Stimulated activated CD4-positive, alpha-beta T cell treated with anti-CD3 and anti-CD28 coated beads, Interleukin-4, amount 100 ng/mL, for 48 hours (primary cell): ENCODE measurements at regions not wholly inside any gene's neighbourhood (a gene's known extent, or its start where the extent isn't known, plus 50 kb on each side); places are given as distances from the start of the nearest gene placed in this dataset.

Experiments
- DNase-seq, 2 donors: peaks; one replicate each; pipeline ENCODE4 v3.0.0-alpha.2; 2020; ENCODE audit warnings: low read depth in 2 of 2

- DNase-seq: no peak
These were observed 1075.0 kb downstream of the BRD1 start for GRCh38 chr22:48752451-48753380.

- no peak for DNase-seq
These were observed 1075.9 kb downstream of the BRD1 start for GRCh38 chr22:48751539-48752437.

DNA sequence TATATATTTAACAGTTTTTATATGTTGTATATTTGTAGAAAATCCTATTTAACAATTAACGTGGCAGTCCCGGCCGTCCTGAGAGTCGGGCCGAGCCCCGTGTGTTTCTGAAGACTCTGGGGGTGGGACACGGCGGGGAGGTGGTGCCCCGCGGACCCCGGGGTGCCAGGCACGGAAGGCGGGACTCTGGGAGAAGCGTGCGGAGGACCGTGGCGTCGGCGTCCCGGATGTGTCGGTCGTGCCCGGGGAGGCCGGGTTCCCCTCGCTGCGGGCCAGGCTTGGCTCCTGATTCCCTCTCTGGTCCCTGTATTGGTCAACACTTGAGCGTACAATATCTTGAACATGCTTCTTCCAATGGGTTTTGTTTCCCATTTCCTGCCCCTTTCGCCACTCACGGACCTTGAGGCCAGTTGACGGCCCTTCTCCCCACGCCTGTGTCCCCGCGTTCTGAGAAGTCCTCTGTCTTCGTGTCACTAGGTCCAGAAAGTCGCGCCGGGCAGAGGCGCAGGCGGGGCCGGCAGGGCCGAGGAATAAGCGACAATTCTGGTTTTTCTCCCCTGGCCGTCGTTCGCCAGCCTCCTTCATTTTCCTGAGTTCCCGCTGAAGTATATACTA, 1076.7 kb downstream of the BRD1 start:
- DNase-seq: no peak

GRCh38 chr22:48750282-48750681, 1077.4 kb downstream of the BRD1 start:
- DNase-seq: no peak

DNA sequence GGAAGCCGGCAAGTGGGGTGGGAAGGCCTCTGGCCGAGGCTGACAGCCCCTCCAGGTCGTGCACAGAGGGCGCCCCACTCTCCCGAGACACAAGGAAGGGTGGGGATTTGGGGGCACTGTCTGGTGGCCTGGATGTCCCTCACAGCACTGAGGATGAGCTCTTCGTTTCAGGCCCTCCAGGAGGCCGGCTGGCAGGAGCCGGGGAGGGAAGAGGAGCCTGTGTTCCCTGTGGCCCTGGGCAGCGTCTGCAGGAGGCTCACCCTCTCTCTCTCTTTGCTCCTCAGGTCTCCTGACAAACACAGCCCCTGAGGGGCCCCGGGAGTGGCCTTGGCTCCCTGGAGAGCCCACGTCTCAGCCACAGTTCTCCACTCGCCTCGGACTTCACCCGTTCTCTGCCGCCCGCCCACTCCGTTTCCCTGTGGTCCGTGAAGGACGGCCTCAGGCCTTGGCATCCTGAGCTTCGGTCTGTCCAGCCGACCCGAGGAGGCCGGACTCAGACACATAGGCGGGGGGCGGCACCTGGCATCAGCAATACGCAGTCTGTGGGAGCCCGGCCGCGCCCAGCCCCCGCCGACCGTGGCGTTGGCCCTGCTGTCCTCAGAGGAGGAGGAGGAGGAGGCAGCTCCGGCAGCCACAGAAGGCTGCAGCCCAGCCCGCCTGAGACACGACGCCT, 1078.0 kb downstream of the BRD1 start:
- no peak for DNase-seq

GRCh38 chr22:48748860-48749554, 1078.7 kb downstream of the BRD1 start:
- no peak for DNase-seq

- no peak for DNase-seq
These were observed 1079.4 kb downstream of the BRD1 start for GRCh38 chr22:48748113-48748859.

GRCh38 chr22:48746789-48747425, 1080.8 kb downstream of the BRD1 start:
- no peak for DNase-seq

GRCh38 chr22:48745842-48746788, 1081.6 kb downstream of the BRD1 start:
- DNase-seq: no peak

GRCh38 chr22:48744967-48745841, 1082.5 kb downstream of the BRD1 start:
- no peak for DNase-seq

DNA sequence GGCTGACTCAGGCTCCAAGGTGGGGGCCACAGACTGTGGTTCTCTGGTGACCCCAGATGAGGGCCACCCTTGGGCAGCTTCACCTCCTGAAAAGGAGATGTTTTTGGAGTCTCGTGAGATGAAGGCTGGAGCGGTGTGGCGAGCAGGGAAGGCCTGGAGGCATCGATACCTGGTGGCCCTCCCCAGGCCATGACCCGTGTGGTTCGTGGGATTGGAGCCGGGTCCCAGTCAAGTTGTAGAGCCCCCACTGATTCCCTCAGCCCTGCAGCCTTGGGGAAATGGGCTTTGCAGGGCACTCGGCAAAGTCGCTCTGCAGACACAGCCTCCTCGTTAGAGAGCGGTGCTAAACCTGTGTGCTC, 1083.4 kb downstream of the BRD1 start:
- no peak for DNase-seq

- DNase-seq: no peak
These were observed 1083.9 kb downstream of the BRD1 start for GRCh38 chr22:48743601-48744282.

DNA sequence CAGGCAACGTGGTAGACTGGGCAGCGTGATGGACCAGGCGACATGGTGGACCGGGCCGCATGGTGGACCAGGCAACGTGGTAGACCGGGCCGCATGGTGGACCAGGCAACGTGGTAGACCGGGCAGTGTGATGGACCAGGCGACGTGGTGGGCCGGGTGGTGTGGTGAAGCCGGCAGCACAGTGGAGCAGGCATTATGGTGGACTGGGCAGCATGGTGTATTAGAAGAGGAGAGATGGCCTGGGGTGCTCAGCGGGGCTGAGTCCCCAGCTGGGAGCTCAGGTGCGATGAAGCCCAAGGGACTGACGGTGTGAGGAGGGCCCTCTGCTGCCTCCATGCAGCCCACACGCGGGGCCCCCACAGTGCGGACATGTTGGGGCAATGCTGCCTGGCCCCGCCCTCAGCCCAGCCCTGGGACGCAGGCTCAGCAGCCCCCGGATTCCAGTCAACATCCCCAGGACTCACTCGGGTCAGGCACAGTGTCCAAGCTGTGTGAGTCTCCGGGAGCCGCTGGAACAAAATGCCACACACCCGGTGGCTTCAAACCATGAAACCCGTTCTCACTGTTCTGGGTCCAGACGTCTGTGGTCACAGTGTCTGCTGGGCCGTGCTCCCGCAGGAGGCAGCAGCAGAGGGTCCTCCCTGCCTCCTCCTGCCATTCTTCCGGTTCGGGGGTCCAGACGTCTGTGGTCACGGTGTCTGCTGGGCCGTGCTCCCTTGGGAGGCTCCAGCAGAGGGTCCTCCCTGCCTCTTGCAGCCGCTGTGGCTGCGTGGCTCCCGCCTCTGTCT, 1084.9 kb downstream of the BRD1 start:
- no peak for DNase-seq

- DNase-seq: no peak
These were observed 1085.5 kb downstream of the BRD1 start for GRCh38 chr22:48742191-48742555.

- DNase-seq: no peak
These were observed 1086.1 kb downstream of the BRD1 start for GRCh38 chr22:48741540-48741939.

DNA sequence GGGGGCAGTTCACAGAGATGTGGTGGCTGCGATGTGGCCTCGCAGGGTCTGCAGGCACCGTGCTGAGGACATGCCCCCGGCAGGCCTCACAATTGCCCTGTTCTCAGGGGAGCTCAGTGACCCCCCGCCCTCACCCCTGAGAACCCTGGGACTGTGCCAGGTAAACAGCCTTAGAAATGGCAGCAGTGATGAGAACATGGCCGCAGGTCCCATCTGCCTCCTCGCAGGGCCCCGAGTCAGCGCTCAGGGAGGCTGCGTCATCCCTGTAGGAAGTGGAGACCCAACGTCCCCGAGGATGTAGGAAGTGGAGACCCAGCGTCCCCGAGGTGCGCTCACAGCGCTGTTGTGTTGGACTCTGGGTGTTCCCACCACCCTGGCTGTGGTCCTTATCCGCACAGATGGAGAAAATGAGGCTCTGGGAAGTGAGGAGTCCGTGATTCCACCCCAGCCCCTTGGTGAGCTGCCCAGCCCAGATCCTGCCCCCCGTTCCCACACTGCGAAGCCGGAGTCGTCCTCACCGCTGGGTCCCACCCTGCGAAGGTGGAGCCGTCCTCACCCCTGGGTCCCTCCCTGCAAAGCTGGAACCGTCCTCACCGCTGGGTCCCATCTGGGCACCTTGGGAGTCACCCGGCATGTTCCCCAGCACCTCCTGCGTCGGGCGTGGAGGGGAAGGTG, 1086.8 kb downstream of the BRD1 start:
- DNase-seq: no peak
